PC-3 (cell line): ENCODE measurements at regions not wholly inside any gene's neighbourhood (a gene's known extent, or its start where the extent isn't known, plus 50 kb on each side); places are given as distances from the start of the nearest gene placed in this dataset.

Experiments used
- ATAC-seq: fragments of 200-7000 bp; cut with Tn5 transposase; 2 replicates; pipeline ENCODE4 v1.9.1; 2020; ENCODE audit warnings: mild to moderate bottlenecking, moderate library complexity
- BruUV-seq: library from RNA; stranded (reverse); fragments of 400-500 nt; replicated peaks from 2 replicates; lab custom pipeline; 2021; lab: Mats Ljungman, UMichigan
- CTCF ChIA-PET: fragments of 300-600 bp; sonication (Branson Sonifier 250); formaldehyde crosslinking; loops from one replicate; lab custom pipeline; 2022; ENCODE audit warnings: antibody characterized with exemption; lab: Charles Lee
- POLR2A ChIA-PET: fragments of 300-600 bp; sonication (Branson Sonifier 250); formaldehyde crosslinking; loops from one replicate; lab custom pipeline; 2022; ENCODE audit warnings: antibody characterized with exemption; ENCODE audit not compliant: unreplicated experiment; lab: Charles Lee
- DNase-seq: peaks from one replicate; pipeline ENCODE4 v3.0.0-alpha.2; 2015
- H2AFZ ChIP-seq: fragments of 300-600 bp; sonication (generic); 2 replicates; pipeline ENCODE4 v1.6.0; 2016; ENCODE audit warnings: antibody characterized with exemption, low read length
- H3F3A ChIP-seq: fragments of 300-600 bp; sonication (generic); one replicate; pipeline ENCODE4 v1.6.0; 2017; ENCODE audit warnings: antibody characterized with exemption, low read length, control low read depth, mild to moderate bottlenecking; ENCODE audit not compliant: unreplicated experiment
- H3K27ac ChIP-seq: fragments of 300-600 bp; sonication (generic); 2 replicates; pipeline ENCODE4 v1.5.1; 2016; ENCODE audit warnings: mild to moderate bottlenecking, low read length
- H3K27me3 ChIP-seq: fragments of 300-600 bp; sonication (generic); 2 replicates; pipeline ENCODE4 v1.6.1; 2016; ENCODE audit warnings: low read length, mixed read lengths
- H3K36me3 ChIP-seq: fragments of 300-600 bp; sonication (generic); 2 replicates; pipeline ENCODE4 v1.6.1; 2016; ENCODE audit warnings: low read depth, mixed run types, low read length, mixed read lengths
- H3K4me1 ChIP-seq: fragments of 300-600 bp; sonication (generic); 2 replicates; pipeline ENCODE4 v1.5.1; 2016; ENCODE audit warnings: low read length; ENCODE audit not compliant: insufficient read depth
- H3K4me2 ChIP-seq: fragments of 300-600 bp; sonication (generic); 2 replicates; pipeline ENCODE4 v1.6.0; 2016; ENCODE audit warnings: low read length
- H3K4me3 ChIP-seq: fragments of 300-600 bp; sonication (generic); 2 replicates; pipeline ENCODE4 v1.5.1; 2016; ENCODE audit warnings: mild to moderate bottlenecking, low read length, mixed read lengths
- H3K79me2 ChIP-seq: fragments of 300-600 bp; sonication (generic); 2 replicates; pipeline ENCODE4 v1.6.1; 2017; ENCODE audit warnings: low read length, mixed read lengths
- H3K9ac ChIP-seq: fragments of 300-600 bp; sonication (generic); 2 replicates; pipeline ENCODE4 v1.6.0; 2016; ENCODE audit warnings: mild to moderate bottlenecking, low read length
- H3K9me2 ChIP-seq: fragments of 300-600 bp; sonication (generic); replicated peaks from 2 replicates; pipeline ENCODE4 v1.6.1; 2016; ENCODE audit warnings: mixed run types, low read length, mixed read lengths
- H3K9me3 ChIP-seq: fragments of 300-600 bp; sonication (generic); 2 replicates; pipeline ENCODE4 v1.6.1; 2016; ENCODE audit warnings: low read length, mixed read lengths
- H4K20me1 ChIP-seq: fragments of 300-600 bp; sonication (generic); 2 replicates; pipeline ENCODE4 v1.6.1; 2016; ENCODE audit warnings: low read length, mixed read lengths
- EZH2 ChIP-seq: fragments of 300-600 bp; sonication (generic); IDR thresholded peaks from one replicate; pipeline ENCODE4 v1.6.1; 2017; ENCODE audit warnings: antibody characterized with exemption, mild to moderate bottlenecking, low read length; ENCODE audit not compliant: unreplicated experiment
- EZH2phosphoT487 ChIP-seq: fragments of 300-600 bp; sonication (generic); IDR thresholded peaks from 2 replicates; pipeline ENCODE4 v1.6.1; 2018; ENCODE audit warnings: mild to moderate bottlenecking, antibody characterized with exemption, low read length, borderline replicate concordance
- intact Hi-C: fragments of 100-400 bp; cut with micrococcal nuclease; formaldehyde crosslinking; loops from 2 replicates; pipeline ENCODE4 v1.9.0; 2023
- TF ChIP-seq, protein P1 (sequence below): fragments of 300-600 bp; sonication (generic); conservative IDR thresholded peaks from 2 replicates; pipeline ENCODE4 v1.5.1; 2017; ENCODE audit warnings: antibody characterized with exemption, low read depth, mild to moderate bottlenecking, low read length

DNA sequence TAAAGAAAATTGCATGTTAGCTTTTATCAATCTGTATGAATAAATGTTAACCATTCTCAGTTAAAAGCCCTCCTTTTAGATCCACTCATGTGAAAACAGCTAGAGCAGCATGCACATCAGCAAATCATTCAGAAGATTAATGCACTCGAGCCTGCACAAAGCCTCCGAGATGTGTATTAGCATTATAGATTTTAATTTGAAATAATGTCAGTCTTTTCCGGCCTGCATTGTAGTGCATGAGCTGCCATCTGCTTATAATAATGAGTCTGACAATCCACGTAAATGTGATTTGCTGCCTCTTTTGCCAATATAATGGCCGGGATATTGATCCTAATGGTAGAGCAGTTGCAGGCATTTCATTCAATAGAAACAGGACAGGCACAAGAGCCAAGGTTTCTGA, 585.1 kb downstream of the IRX1 start:
- TF ChIP-seq, protein P1, sequence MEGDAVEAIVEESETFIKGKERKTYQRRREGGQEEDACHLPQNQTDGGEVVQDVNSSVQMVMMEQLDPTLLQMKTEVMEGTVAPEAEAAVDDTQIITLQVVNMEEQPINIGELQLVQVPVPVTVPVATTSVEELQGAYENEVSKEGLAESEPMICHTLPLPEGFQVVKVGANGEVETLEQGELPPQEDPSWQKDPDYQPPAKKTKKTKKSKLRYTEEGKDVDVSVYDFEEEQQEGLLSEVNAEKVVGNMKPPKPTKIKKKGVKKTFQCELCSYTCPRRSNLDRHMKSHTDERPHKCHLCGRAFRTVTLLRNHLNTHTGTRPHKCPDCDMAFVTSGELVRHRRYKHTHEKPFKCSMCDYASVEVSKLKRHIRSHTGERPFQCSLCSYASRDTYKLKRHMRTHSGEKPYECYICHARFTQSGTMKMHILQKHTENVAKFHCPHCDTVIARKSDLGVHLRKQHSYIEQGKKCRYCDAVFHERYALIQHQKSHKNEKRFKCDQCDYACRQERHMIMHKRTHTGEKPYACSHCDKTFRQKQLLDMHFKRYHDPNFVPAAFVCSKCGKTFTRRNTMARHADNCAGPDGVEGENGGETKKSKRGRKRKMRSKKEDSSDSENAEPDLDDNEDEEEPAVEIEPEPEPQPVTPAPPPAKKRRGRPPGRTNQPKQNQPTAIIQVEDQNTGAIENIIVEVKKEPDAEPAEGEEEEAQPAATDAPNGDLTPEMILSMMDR = no peak
- TF ChIP-seq EZH2phosphoT487 (no peak), EZH2 (no peak)
- no peaks in the 10 kb centered on the region for H3K79me2 ChIP-seq
- H4K20me1 ChIP-seq = no peaks in the 10 kb centered on the region
- H3F3A ChIP-seq = no peaks in the 10 kb centered on the region
- H3K36me3 ChIP-seq = no peaks in the 10 kb centered on the region
- H3K4me2 ChIP-seq = no peak overlapping the region
- H3K9me2 ChIP-seq = no peaks in the 10 kb centered on the region
- peaks cover 31% of the 10 kb centered on the region for H3K9me3 ChIP-seq
- no peak overlapping the region for H2AFZ ChIP-seq
- BruUV-seq = no TSS peak
- H3K27me3 ChIP-seq = no peaks in the 10 kb centered on the region
- no peak for DNase-seq
- POLR2A ChIA-PET = no interaction called here
- intact Hi-C loops = no loop called here
- no peaks in the 10 kb centered on the region for H3K4me1 ChIP-seq
- H3K4me3 ChIP-seq = no peak overlapping the region
- H3K27ac ChIP-seq = no peak overlapping the region
- no peak for ATAC-seq
- H3K9ac ChIP-seq = no peak overlapping the region
- CTCF ChIA-PET = no interaction called here

DNA sequence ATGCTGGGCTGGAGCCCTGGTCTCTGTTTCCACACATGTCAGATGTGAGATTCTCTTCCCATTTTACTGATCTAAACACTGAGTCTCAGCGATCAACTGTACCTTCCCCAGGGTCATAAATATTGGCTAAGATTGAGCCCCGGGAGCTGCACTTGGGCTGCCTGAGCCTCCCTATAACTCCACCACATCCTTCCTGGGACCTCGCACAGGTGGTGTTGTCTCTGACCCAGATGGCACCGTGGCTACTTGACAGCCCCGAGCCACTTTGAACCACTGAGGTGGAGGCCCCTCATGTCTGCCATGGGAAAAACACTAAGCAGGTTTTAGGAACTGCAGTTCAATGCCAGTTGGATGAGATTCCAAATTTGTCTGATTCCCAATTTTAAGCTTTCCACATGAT, 586.5 kb downstream of the IRX1 start:
- Histone ChIP-seq H3K27ac (no peak overlapping the region), H3K9me2 (no peaks in the 10 kb centered on the region)
- intact Hi-C loops = no loop called here

DNA sequence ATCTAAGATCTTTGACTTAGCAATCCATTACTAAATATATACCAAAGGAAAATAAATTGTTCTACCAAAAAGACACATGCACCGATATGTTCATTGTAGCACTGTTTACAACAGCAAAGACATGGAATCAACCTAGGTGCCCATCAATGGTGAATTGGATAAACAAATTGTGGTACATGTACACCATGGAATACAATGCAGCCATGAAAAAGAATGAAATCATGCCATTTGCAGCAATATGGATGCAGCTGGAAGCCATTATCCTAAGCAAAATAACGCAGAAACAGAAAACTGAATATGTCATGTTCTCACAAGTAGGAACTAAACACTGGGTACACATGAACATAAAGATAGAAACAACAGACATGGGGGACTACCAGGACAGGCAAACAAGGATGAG, 589.5 kb downstream of the IRX1 start:
- H4K20me1 ChIP-seq = no peaks in the 10 kb centered on the region
- no peak overlapping the region for H2AFZ ChIP-seq
- CTCF ChIA-PET = no interaction called here
- ATAC-seq (no peak), DNase-seq (no peak)
- H3K9me3 ChIP-seq = peaks cover 21% of the 10 kb centered on the region; the same call in 1 of the 2 replicates
- no peaks in the 10 kb centered on the region for H3K36me3 ChIP-seq
- H3K4me3 ChIP-seq = no peak overlapping the region
- H3K79me2 ChIP-seq = no peaks in the 10 kb centered on the region
- no TSS peak for BruUV-seq
- H3K4me1 ChIP-seq = no peaks in the 10 kb centered on the region
- intact Hi-C loops = no loop called here
- H3K9me2 ChIP-seq = no peaks in the 10 kb centered on the region
- POLR2A ChIA-PET = no interaction called here
- no peaks in the 10 kb centered on the region for H3F3A ChIP-seq
- H3K27ac ChIP-seq = no peak overlapping the region
- no peak overlapping the region for H3K4me2 ChIP-seq
- no peak overlapping the region for H3K9ac ChIP-seq
- H3K27me3 ChIP-seq = no peaks in the 10 kb centered on the region
- TF ChIP-seq EZH2 (no peak), EZH2phosphoT487 (no peak)
- TF ChIP-seq, protein P1 = no peak

More for the DNA sequence above, 586.5 kb downstream of the IRX1 start:
- Histone ChIP-seq H3K27me3 (no peaks in the 10 kb centered on the region), H3K9me3 (peaks cover 27% of the 10 kb centered on the region; the same call in 1 of the 2 replicates), H3K4me3 (no peak overlapping the region), H3K9ac (no peak overlapping the region), H3K36me3 (no peaks in the 10 kb centered on the region), H4K20me1 (no peaks in the 10 kb centered on the region), H3K79me2 (no peaks in the 10 kb centered on the region), H3K4me1 (no peaks in the 10 kb centered on the region), H3K4me2 (no peak overlapping the region), H3F3A (no peaks in the 10 kb centered on the region), H2AFZ (no peak overlapping the region)
- ChIA-PET CTCF (no interaction called here), POLR2A (no interaction called here)
- TF ChIP-seq EZH2phosphoT487 = no peak
- TF ChIP-seq, protein P1 = no peak
- TF ChIP-seq EZH2 = no peak
- no TSS peak for BruUV-seq
- ATAC-seq = no peak
- no peak for DNase-seq
